CD14-positive monocyte (primary cell): ENCODE measurements at regions not wholly inside any gene's neighbourhood (a gene's known extent, or its start where the extent isn't known, plus 50 kb on each side); places are given as distances from the start of the nearest gene placed in this dataset.

Experiments used
- DNase-seq, 3 donors: peaks; one replicate each; pipeline ENCODE4 v3.0.0-alpha.2; 2011 to 2022
- H2AFZ ChIP-seq: 2 replicates; pipeline ENCODE4 v1.6.0; 2012; ENCODE audit warnings: mild to moderate bottlenecking, low read depth, low read length, inconsistent platforms; ENCODE audit not compliant: insufficient read depth, poor library complexity, severe bottlenecking
- H3K27ac ChIP-seq, 2 donors: 1 replicate in 1 of 2; 2 replicates in 1 of 2; pipeline ENCODE4 v1.5.1; 2012 to 2013; ENCODE audit warnings: low read length in 2 of 2, control low read depth in 1 of 2, inconsistent platforms in 1 of 2, low read depth in 1 of 2, mild to moderate bottlenecking in 1 of 2
- H3K27me3 ChIP-seq, 2 donors: one replicate each; pipeline versions ENCODE4 v1.6.0 to v1.6.1; 2011 to 2013; ENCODE audit warnings: low read length in 2 of 2; ENCODE audit not compliant: control insufficient read depth in 2 of 2, insufficient read depth in 2 of 2
- H3K36me3 ChIP-seq, 2 donors: replicated peaks in 1 of 2; 1 replicate in 1 of 2; 2 replicates in 1 of 2; pipeline versions ENCODE4 v1.5.1 to v1.6.1; 2012 to 2013; ENCODE audit warnings: low read length in 2 of 2, control low read depth in 1 of 2, inconsistent platforms in 1 of 2, mild to moderate bottlenecking in 1 of 2; ENCODE audit not compliant: insufficient read depth in 2 of 2, control insufficient read depth in 1 of 2
- H3K4me1 ChIP-seq, 2 donors: 1 replicate in 1 of 2; 2 replicates in 1 of 2; pipeline versions ENCODE4 v1.5.1 to v1.6.1; 2012 to 2013; ENCODE audit warnings: low read length in 2 of 2, control low read depth in 1 of 2, inconsistent platforms in 1 of 2, mild to moderate bottlenecking in 1 of 2, moderate library complexity in 1 of 2; ENCODE audit not compliant: insufficient read depth in 2 of 2, control insufficient read depth in 1 of 2
- H3K4me2 ChIP-seq: replicated peaks from 2 replicates; pipeline ENCODE3; 2012; ENCODE audit warnings: low read length, moderate library complexity, mild to moderate bottlenecking; ENCODE audit not compliant: poor library complexity, severe bottlenecking; ENCODE audit errors: extremely low read depth
- H3K4me3 ChIP-seq, 3 experiments: fragments of 200-600 bp in 1 of 3; sonication (generic) in 1 of 3; replicated peaks in 1 of 3; 1 replicate in 2 of 3; 2 replicates in 1 of 3; pipeline ENCODE4 v1.5.1; 2011 to 2013; ENCODE audit warnings: low read length in 3 of 3, mild to moderate bottlenecking in 3 of 3, control low read depth in 2 of 3, low read depth in 2 of 3, inconsistent platforms in 1 of 3, moderate library complexity in 1 of 3
- H3K79me2 ChIP-seq: 2 replicates; pipeline ENCODE4 v1.6.0; 2012; ENCODE audit warnings: mild to moderate bottlenecking, control low read depth, inconsistent platforms, low read length, moderate library complexity; ENCODE audit not compliant: insufficient read depth
- H3K9ac ChIP-seq: 2 replicates; pipeline ENCODE4 v1.6.0; 2017; ENCODE audit warnings: low read length, mild to moderate bottlenecking; ENCODE audit not compliant: insufficient read depth, poor library complexity, severe bottlenecking
- H3K9me3 ChIP-seq, 2 donors: replicated peaks in 1 of 2; 1 replicate in 1 of 2; 2 replicates in 1 of 2; pipeline versions ENCODE4 v1.5.1 to v1.6.1; 2012 to 2013; ENCODE audit warnings: low read length in 2 of 2, control low read depth in 1 of 2; ENCODE audit not compliant: control insufficient read depth in 1 of 2, insufficient read depth in 1 of 2
- H4K20me1 ChIP-seq: 2 replicates; pipeline ENCODE4 v1.6.0; 2012; ENCODE audit warnings: mild to moderate bottlenecking, low read length, control low read depth, moderate library complexity; ENCODE audit not compliant: insufficient read depth
- H3K27ac Mint-ChIP-seq, 7 donors: one replicate each; pipeline ENCODE4 v1.8.0; 2020; ENCODE audit warnings: mild to moderate bottlenecking in 7 of 7, mixed read lengths in 7 of 7, moderate library complexity in 6 of 7, inconsistent platforms in 2 of 7
- H3K27me3 Mint-ChIP-seq, 3 donors: one replicate each; pipeline ENCODE4 v1.8.0; 2021 to 2022; ENCODE audit warnings: low read depth in 3 of 3, mild to moderate bottlenecking in 3 of 3, mixed read lengths in 3 of 3, moderate library complexity in 3 of 3, inconsistent platforms in 1 of 3
- H3K36me3 Mint-ChIP-seq, 2 donors: one replicate each; pipeline ENCODE4 v1.8.0; 2020; ENCODE audit warnings: mixed read lengths in 2 of 2, inconsistent platforms in 1 of 2, mild to moderate bottlenecking in 1 of 2
- H3K4me1 Mint-ChIP-seq: one replicate; pipeline ENCODE4 v1.8.0; 2020; ENCODE audit warnings: mild to moderate bottlenecking, mixed read lengths
- H3K4me3 Mint-ChIP-seq, 2 donors: one replicate each; pipeline ENCODE4 v1.8.0; 2020; ENCODE audit warnings: mild to moderate bottlenecking in 2 of 2, mixed read lengths in 2 of 2, moderate library complexity in 1 of 2
- H3K9me3 Mint-ChIP-seq, 7 donors: one replicate each; pipeline ENCODE4 v1.8.0; 2020 to 2022; ENCODE audit warnings: mixed read lengths in 7 of 7, mild to moderate bottlenecking in 6 of 7, moderate library complexity in 6 of 7, inconsistent platforms in 2 of 7
- WGBS: methylation state at CpG from one replicate; pipeline ENCODE4 v1.1.5; 2013; ENCODE audit warnings: missing lambda C conversion rate; ENCODE audit not compliant: insufficient coverage; 5-methylcytosine and 5-hydroxymethylcytosine counted together
- intact Hi-C, 2 donors: fragments of 100-400 bp; cut with micrococcal nuclease; formaldehyde crosslinking; loops; one replicate each; pipeline versions ENCODE4 v1.15.0 to v1.15.1; 2023
- TF ChIP-seq, protein P1 (sequence below): fragments of 200-600 bp; IDR thresholded peaks from one replicate; pipeline ENCODE4 v1.8.0; 2022; ENCODE audit warnings: antibody characterized with exemption, mild to moderate bottlenecking

DNA sequence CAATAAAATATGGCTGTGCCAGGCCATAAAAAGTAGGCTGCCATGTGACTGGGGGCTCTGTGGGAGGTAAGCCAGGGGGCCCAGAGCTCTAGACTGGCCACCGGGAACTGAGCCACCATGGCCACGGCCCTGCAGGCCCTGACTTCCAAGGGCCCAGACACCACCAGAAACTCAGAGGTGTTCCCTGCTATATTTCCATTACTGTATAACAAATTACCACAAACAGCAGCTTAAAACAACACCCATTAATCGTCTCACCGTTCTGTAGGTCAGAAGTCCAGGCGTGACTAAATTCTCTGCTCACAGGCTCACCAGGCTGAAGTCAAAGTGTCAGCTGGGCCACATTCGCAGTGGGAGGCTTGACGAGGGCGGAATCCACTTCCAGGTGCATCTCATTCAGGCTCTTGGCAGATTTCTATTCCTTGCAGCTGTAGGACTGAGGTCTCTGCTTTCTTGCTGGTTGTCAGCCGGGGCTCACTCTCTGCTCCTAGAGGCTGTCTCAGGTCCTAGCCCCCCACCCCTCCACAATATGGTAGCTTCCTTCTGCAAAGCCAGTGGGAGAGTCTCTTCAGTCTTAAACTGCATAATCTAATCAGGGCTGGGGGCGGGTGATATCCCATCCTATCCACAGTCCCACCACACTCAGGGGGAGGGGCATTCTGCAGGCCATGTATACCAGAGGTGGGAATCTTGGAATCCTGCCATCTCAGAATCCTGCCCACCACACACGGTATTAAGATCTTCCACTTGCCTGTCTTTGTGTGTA, 125.4 kb downstream of the C5orf15 start:
- Histone ChIP-seq H3K27ac (no peak overlapping the region), H3K79me2 (no peaks in the 10 kb centered on the region), H3K4me1 (no peaks in the 10 kb centered on the region), H3K36me3 (no peaks in the 10 kb centered on the region), H3K4me2 (no peak overlapping the region), H3K4me3 (no peak overlapping the region), H3K27me3 (no peaks in the 10 kb centered on the region), H4K20me1 (no peaks in the 10 kb centered on the region), H2AFZ (no peak overlapping the region), H3K9ac (no peak overlapping the region), H3K9me3 (no peaks in the 10 kb centered on the region)
- H3K27me3 Mint-ChIP-seq: peaks cover 2 to 9% (median 6%) of the 10 kb centered on the region in 3 donors
- peaks cover 0 to 3% (median 0%) of the 10 kb centered on the region in 7 donors for H3K9me3 Mint-ChIP-seq
- intact Hi-C loops: no loop called here
- peaks cover 7% of the 10 kb centered on the region for H3K4me1 Mint-ChIP-seq
- TF ChIP-seq, protein P1, sequence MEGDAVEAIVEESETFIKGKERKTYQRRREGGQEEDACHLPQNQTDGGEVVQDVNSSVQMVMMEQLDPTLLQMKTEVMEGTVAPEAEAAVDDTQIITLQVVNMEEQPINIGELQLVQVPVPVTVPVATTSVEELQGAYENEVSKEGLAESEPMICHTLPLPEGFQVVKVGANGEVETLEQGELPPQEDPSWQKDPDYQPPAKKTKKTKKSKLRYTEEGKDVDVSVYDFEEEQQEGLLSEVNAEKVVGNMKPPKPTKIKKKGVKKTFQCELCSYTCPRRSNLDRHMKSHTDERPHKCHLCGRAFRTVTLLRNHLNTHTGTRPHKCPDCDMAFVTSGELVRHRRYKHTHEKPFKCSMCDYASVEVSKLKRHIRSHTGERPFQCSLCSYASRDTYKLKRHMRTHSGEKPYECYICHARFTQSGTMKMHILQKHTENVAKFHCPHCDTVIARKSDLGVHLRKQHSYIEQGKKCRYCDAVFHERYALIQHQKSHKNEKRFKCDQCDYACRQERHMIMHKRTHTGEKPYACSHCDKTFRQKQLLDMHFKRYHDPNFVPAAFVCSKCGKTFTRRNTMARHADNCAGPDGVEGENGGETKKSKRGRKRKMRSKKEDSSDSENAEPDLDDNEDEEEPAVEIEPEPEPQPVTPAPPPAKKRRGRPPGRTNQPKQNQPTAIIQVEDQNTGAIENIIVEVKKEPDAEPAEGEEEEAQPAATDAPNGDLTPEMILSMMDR: no peak
- WGBS: 83% methylated on average over 9 of the region's 11 CpGs
- no peaks in the 10 kb centered on the region for H3K36me3 Mint-ChIP-seq
- no peak overlapping the region for H3K4me3 Mint-ChIP-seq
- no peak for DNase-seq
- no peak overlapping the region for H3K27ac Mint-ChIP-seq

DNA sequence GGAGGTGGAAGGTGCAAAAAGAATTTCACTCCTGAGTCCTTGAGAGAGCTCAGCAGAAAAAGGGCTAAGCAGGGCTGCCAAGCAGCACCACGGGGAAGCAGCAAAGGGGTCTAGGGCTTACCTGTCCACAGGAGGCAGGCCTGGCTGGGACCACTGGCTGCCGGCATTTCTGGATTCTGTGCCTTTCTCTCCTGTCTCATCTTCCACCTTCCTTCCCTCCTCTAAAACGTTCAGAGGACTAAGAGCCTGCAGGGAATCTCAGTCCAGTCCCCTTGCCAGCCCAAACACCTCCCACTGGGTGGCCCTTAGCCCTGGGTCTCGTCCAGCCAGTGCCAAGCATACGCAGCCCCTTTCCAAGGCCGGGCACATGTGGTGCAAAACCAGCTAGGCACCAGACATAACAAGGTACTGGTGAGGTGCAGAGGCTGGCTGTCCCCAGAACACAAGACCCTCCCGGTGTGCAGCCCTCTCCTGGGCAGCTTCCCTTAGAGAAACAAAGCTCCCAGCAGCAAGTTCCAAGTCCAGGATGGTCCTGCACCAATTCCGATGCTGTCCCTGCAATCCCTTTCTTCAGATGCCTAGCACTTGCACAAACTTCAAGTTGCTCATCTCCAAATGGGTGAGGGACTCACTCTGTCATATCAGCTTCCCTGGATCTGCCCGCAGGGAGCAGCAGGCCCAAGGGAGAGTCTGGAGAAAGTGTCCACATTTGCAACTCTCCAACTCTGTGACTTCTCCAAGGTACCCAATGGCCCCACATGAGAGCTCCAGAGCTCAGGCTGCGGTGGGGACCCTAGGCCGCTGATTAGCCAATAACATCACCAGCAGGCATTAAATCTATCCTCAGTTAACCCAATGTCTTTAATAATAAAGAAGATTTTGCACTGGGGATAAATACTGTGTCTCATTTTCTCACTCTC, 126.3 kb downstream of the C5orf15 start:
- DNase-seq: no peak
- Histone ChIP-seq H3K9ac (no peak overlapping the region), H3K27me3 (no peaks in the 10 kb centered on the region), H3K4me2 (no peak overlapping the region), H2AFZ (no peak overlapping the region), H3K4me1 (no peaks in the 10 kb centered on the region), H3K4me3 (no peak overlapping the region), H3K9me3 (no peaks in the 10 kb centered on the region), H3K27ac (no peak overlapping the region), H4K20me1 (no peaks in the 10 kb centered on the region), H3K36me3 (no peaks in the 10 kb centered on the region), H3K79me2 (no peaks in the 10 kb centered on the region)
- H3K4me3 Mint-ChIP-seq: no peak overlapping the region
- peaks cover 2 to 9% (median 6%) of the 10 kb centered on the region in 3 donors for H3K27me3 Mint-ChIP-seq
- WGBS: 87% methylated on average over 7 of the region's 11 CpGs
- peaks cover 0 to 3% (median under 1%) of the 10 kb centered on the region in 7 donors for H3K9me3 Mint-ChIP-seq
- intact Hi-C loops: no loop called here
- H3K36me3 Mint-ChIP-seq: no peaks in the 10 kb centered on the region
- TF ChIP-seq, protein P1: no peak
- no peak overlapping the region for H3K27ac Mint-ChIP-seq
- H3K4me1 Mint-ChIP-seq: peaks cover 6% of the 10 kb centered on the region
